Endothelial cell of umbilical vein (primary cell): ENCODE measurements at regions not wholly inside any gene's neighbourhood (a gene's known extent, or its start where the extent isn't known, plus 50 kb on each side); places are given as distances from the start of the nearest gene placed in this dataset.

Experiments
- BruUV-seq: library from RNA; stranded (reverse); fragments of 400-500 nt; replicated peaks from 2 replicates; lab custom pipeline; 2021; lab: Mats Ljungman, UMichigan
- CTCF ChIA-PET: fragments of 300-600, 350-600 bp; sonication (Branson Sonifier 250); formaldehyde crosslinking; loops from one replicate; lab custom pipeline; 2021; ENCODE audit warnings: antibody characterized with exemption, inconsistent platforms; lab: Charles Lee
- POLR2A ChIA-PET: fragments of 300-600, 350-600 bp; sonication (Branson Sonifier 250); formaldehyde crosslinking; loops from one replicate; lab custom pipeline; 2021; ENCODE audit warnings: antibody characterized with exemption, inconsistent platforms; lab: Charles Lee
- DNase-seq: peaks from one replicate; pipeline ENCODE4 v3.0.0-alpha.2; 2011; ENCODE audit warnings: low read depth, low spot score
- FAIRE-seq: peaks from 2 replicates; lab custom pipeline; 2011; peaks lifted over from hg19 to GRCh38; lab: Jason Lieb, UNC
- H2AFZ ChIP-seq: 2 replicates; pipeline ENCODE4 v1.6.0; 2012; ENCODE audit warnings: low read depth, low read length, control low read depth, inconsistent platforms
- H3K27ac ChIP-seq: 2 replicates; pipeline ENCODE4 v1.5.1; 2011; ENCODE audit warnings: low read depth, mild to moderate bottlenecking, control low read depth, low read length, moderate library complexity; ENCODE audit not compliant: insufficient read depth
- H3K27me3 ChIP-seq, 2 experiments: 2 replicates each; pipeline versions ENCODE4 v1.6.0 to v1.6.1; 2011; ENCODE audit warnings: low read length in 2 of 2, mixed read lengths in 1 of 2; ENCODE audit not compliant: control insufficient read depth in 2 of 2, insufficient read depth in 2 of 2
- H3K36me3 ChIP-seq, 2 experiments: 2 replicates in 1 of 2; 3 replicates in 1 of 2; pipeline ENCODE4 v1.5.1; 2011; ENCODE audit warnings: low read length in 2 of 2, mild to moderate bottlenecking in 1 of 2, moderate library complexity in 1 of 2; ENCODE audit not compliant: control insufficient read depth in 2 of 2, insufficient read depth in 2 of 2; ENCODE audit errors: extremely low read depth in 1 of 2
- H3K4me1 ChIP-seq: 3 replicates; pipeline ENCODE4 v1.5.1; 2011; ENCODE audit warnings: mild to moderate bottlenecking, low read length; ENCODE audit not compliant: control insufficient read depth, insufficient read depth; ENCODE audit errors: extremely low read depth
- H3K4me2 ChIP-seq: 2 replicates; pipeline ENCODE4 v1.6.1; 2011; ENCODE audit warnings: low read length, control low read depth, mixed read lengths; ENCODE audit not compliant: insufficient read depth
- H3K4me3 ChIP-seq, 3 experiments: fragments of 200-600 bp in 1 of 3; sonication (generic), shearing (Covaris generic) in 1 of 3; replicated peaks in 1 of 3; 2 replicates each; pipeline ENCODE4 v1.5.1; 2011 to 2016; ENCODE audit warnings: control low read depth in 3 of 3, low read length in 3 of 3, mild to moderate bottlenecking in 2 of 3, inconsistent platforms in 1 of 3, low read depth in 1 of 3, moderate library complexity in 1 of 3; ENCODE audit not compliant: insufficient read depth in 1 of 3
- H3K79me2 ChIP-seq: 2 replicates; pipeline ENCODE4 v1.6.0; 2012; ENCODE audit warnings: low read length, inconsistent platforms; ENCODE audit not compliant: control insufficient read depth, insufficient read depth
- H3K9ac ChIP-seq: replicated peaks from 2 replicates; pipeline ENCODE3; 2011; ENCODE audit warnings: low read length, control low read depth; ENCODE audit not compliant: insufficient read depth; ENCODE audit errors: extremely low read depth
- H3K9me1 ChIP-seq: replicated peaks from 3 replicates; pipeline ENCODE4 v1.6.0; 2011; ENCODE audit warnings: mild to moderate bottlenecking, low read length; ENCODE audit not compliant: control insufficient read depth, insufficient read depth; ENCODE audit errors: extremely low read depth
- H3K9me3 ChIP-seq: replicated peaks from 2 replicates; pipeline ENCODE4 v1.5.1; 2012; ENCODE audit warnings: low read length, inconsistent platforms; ENCODE audit not compliant: control insufficient read depth, insufficient read depth
- H4K20me1 ChIP-seq: replicated peaks from 2 replicates; pipeline ENCODE3; 2011; ENCODE audit warnings: mild to moderate bottlenecking, low read length; ENCODE audit not compliant: control insufficient read depth, insufficient read depth; ENCODE audit errors: extremely low read depth
- CTCF ChIP-seq, 2 donors: IDR thresholded peaks; 1 replicate in 1 of 2; 2 replicates in 1 of 2; pipeline ENCODE4 v1.5.1; 2011; ENCODE audit warnings: low read length in 2 of 2, mild to moderate bottlenecking in 2 of 2, moderate library complexity in 2 of 2, control low read depth in 1 of 2, inconsistent platforms in 1 of 2, low read depth in 1 of 2; ENCODE audit not compliant: insufficient read depth in 1 of 2; ENCODE audit errors: extremely low read depth in 1 of 2
- EZH2 ChIP-seq: IDR thresholded peaks from 2 replicates; pipeline ENCODE4 v1.6.1; 2012; ENCODE audit warnings: borderline replicate concordance, low read depth, mild to moderate bottlenecking, moderate library complexity, low read length, inconsistent platforms; ENCODE audit not compliant: severe bottlenecking
- FOS ChIP-seq: IDR thresholded peaks from 2 replicates; pipeline ENCODE4 v1.6.1; 2011; ENCODE audit warnings: mild to moderate bottlenecking, low read length, moderate library complexity, borderline replicate concordance; ENCODE audit not compliant: insufficient read depth
- JUN ChIP-seq: IDR thresholded peaks from 2 replicates; pipeline ENCODE4 v1.6.1; 2011; ENCODE audit warnings: borderline replicate concordance, low read depth; ENCODE audit not compliant: insufficient read length, insufficient read depth
- MAX ChIP-seq: IDR thresholded peaks from 2 replicates; pipeline ENCODE4 v1.6.1; 2011; ENCODE audit not compliant: insufficient read depth, insufficient read length
- MYC ChIP-seq: IDR thresholded peaks from one replicate; pipeline ENCODE4 v1.6.1; 2011; ENCODE audit warnings: mild to moderate bottlenecking, low read depth, low read length
- POLR2A ChIP-seq: IDR thresholded peaks from 2 replicates; pipeline ENCODE4 v1.6.1; 2012; ENCODE audit warnings: low read depth, mild to moderate bottlenecking, control low read depth, low read length
- POLR2AphosphoS5 ChIP-seq: IDR thresholded peaks from 2 replicates; pipeline ENCODE4 v1.6.1; 2012; ENCODE audit warnings: low read depth, mild to moderate bottlenecking, control low read depth, low read length, moderate library complexity; ENCODE audit not compliant: insufficient read depth
- dilution Hi-C: fragments of 300-500 bp; cut with MboI; formaldehyde crosslinking; loops from one replicate; pipeline ENCODE4 v1.15.0; 2019; ENCODE audit warnings: low sequenced_read_pairs; ENCODE audit not compliant: extremely low pct_ligation_motif_present
- intact Hi-C: fragments of 100-400 bp; cut with micrococcal nuclease; formaldehyde crosslinking; loops from one replicate; pipeline ENCODE4 v1.10.0; 2022

GRCh38 chr3:76826861-76827260, 213.0 kb upstream of the ROBO2 start:
- H3K4me1 ChIP-seq = no peaks in the 10 kb centered on the region
- no peak for TF ChIP-seq MYC
- TF ChIP-seq FOS = no peak
- ChIA-PET CTCF (no interaction called here), POLR2A (no interaction called here)
- no peak overlapping the region for H3K4me2 ChIP-seq
- DNase-seq = no peak
- no peak overlapping the region for H3K9ac ChIP-seq
- H3K79me2 ChIP-seq = no peaks in the 10 kb centered on the region
- intact Hi-C loops (no loop called here), dilution Hi-C loops (no loop called here)
- H2AFZ ChIP-seq = no peak overlapping the region
- no peaks in the 10 kb centered on the region for H4K20me1 ChIP-seq
- peaks cover 5% of the 10 kb centered on the region for H3K9me3 ChIP-seq
- no peak overlapping the region for H3K4me3 ChIP-seq
- H3K9me1 ChIP-seq = no peaks in the 10 kb centered on the region
- H3K36me3 ChIP-seq = no peaks in the 10 kb centered on the region
- FAIRE-seq = no peak
- no TSS peak for BruUV-seq
- H3K27me3 ChIP-seq = no peaks in the 10 kb centered on the region
- no peak overlapping the region for H3K27ac ChIP-seq

GRCh38 chr3:76827701-76828226, 212.1 kb upstream of the ROBO2 start:
- no peaks in the 10 kb centered on the region for H4K20me1 ChIP-seq
- H3K79me2 ChIP-seq = no peaks in the 10 kb centered on the region
- ChIA-PET POLR2A (no interaction called here), CTCF (no interaction called here)
- FAIRE-seq (no peak), DNase-seq (no peak)
- H2AFZ ChIP-seq = no peak overlapping the region
- H3K9me1 ChIP-seq = no peaks in the 10 kb centered on the region
- intact Hi-C loops (no loop called here), dilution Hi-C loops (no loop called here)
- H3K4me3 ChIP-seq = no peak overlapping the region
- no peak overlapping the region for H3K27ac ChIP-seq
- BruUV-seq = no TSS peak
- H3K4me2 ChIP-seq = no peak overlapping the region
- H3K9me3 ChIP-seq = peaks cover 5% of the 10 kb centered on the region
- no peak for TF ChIP-seq JUN
- TF ChIP-seq EZH2 = no peak
- no peak for TF ChIP-seq MAX
- TF ChIP-seq MYC = no peak
- TF ChIP-seq POLR2A = no peak
- no peak for TF ChIP-seq CTCF (IDR thresholded peaks at IDR 0.05; ENCODE audit: extremely low read depth in 1 of 2, insufficient read depth in 1 of 2, low read depth in 1 of 2, low read length in 2 of 2)
- TF ChIP-seq FOS = no peak
- no peak for TF ChIP-seq POLR2AphosphoS5
- H3K4me1 ChIP-seq = no peaks in the 10 kb centered on the region
- no peaks in the 10 kb centered on the region for H3K36me3 ChIP-seq
- no peak overlapping the region for H3K9ac ChIP-seq
- no peaks in the 10 kb centered on the region for H3K27me3 ChIP-seq
